BLaER1 (cell line): ENCODE measurements at regions not wholly inside any gene's neighbourhood (a gene's known extent, or its start where the extent isn't known, plus 50 kb on each side); places are given as distances from the start of the nearest gene placed in this dataset.
A peak's percentile ranks its signal among the peaks of the same experiment; 100 is the strongest.

Experiments used
- H3K27ac ChIP-seq: shearing (Covaris generic); formaldehyde crosslinking; 2 replicates; pipeline ENCODE4 v1.8.1; 2022
- H3K27me3 ChIP-seq: shearing (Covaris generic); formaldehyde crosslinking; 2 replicates; pipeline ENCODE4 v1.8.1; 2022
- H3K36me3 ChIP-seq: shearing (Covaris generic); formaldehyde crosslinking; 2 replicates; pipeline ENCODE4 v1.8.1; 2022
- H3K4me1 ChIP-seq: shearing (Covaris generic); formaldehyde crosslinking; 2 replicates; pipeline ENCODE4 v1.8.1; 2022
- H3K4me2 ChIP-seq: shearing (Covaris generic); formaldehyde crosslinking; 2 replicates; pipeline ENCODE4 v1.8.1; 2022
- H3K4me3 ChIP-seq: shearing (Covaris generic); formaldehyde crosslinking; 2 replicates; pipeline ENCODE4 v1.8.1; 2022
- H3K9ac ChIP-seq: shearing (Covaris generic); formaldehyde crosslinking; 2 replicates; pipeline ENCODE4 v1.8.1; 2022
- H3K9me3 ChIP-seq: shearing (Covaris generic); formaldehyde crosslinking; 2 replicates; pipeline ENCODE4 v1.8.1; 2022
- H4K20me1 ChIP-seq: shearing (Covaris generic); formaldehyde crosslinking; 2 replicates; pipeline ENCODE4 v1.8.1; 2022
- Cebpa-rat ChIP-seq: shearing (Covaris generic); IDR thresholded peaks from 2 replicates; pipeline ENCODE4 v1.8.1; 2022

- Histone ChIP-seq H4K20me1 (no peaks in the 10 kb centered on the region), H3K27me3 (no peaks in the 10 kb centered on the region), H3K4me3 (no peak overlapping the region), H3K27ac (no peak overlapping the region), H3K9me3 (peaks cover 5% of the 10 kb centered on the region), H3K4me2 (no peak overlapping the region), H3K4me1 (peaks cover 36% of the 10 kb centered on the region), H3K9ac (no peak overlapping the region), H3K36me3 (no peaks in the 10 kb centered on the region)
- no peak for TF ChIP-seq Cebpa-rat
Observed at GRCh38 chr6:14571001-14571400, 453.4 kb downstream of the CD83 start.

- no peak for TF ChIP-seq Cebpa-rat
- H3K9ac ChIP-seq, result no peak overlapping the region
- H3K9me3 ChIP-seq, result peaks cover 4% of the 10 kb centered on the region; the same call in 1 of the 2 replicates
- no peaks in the 10 kb centered on the region for H4K20me1 ChIP-seq
- H3K4me1 ChIP-seq, result peaks cover 36% of the 10 kb centered on the region
- no peak overlapping the region for H3K4me3 ChIP-seq
- no peaks in the 10 kb centered on the region for H3K36me3 ChIP-seq
- no peaks in the 10 kb centered on the region for H3K27me3 ChIP-seq
- H3K27ac ChIP-seq, result no peak overlapping the region
- H3K4me2 ChIP-seq, result peak overlapping the region; percentile 51
Observed at GRCh38 chr6:14571746-14572145, 454.2 kb downstream of the CD83 start.

GRCh38 chr6:14573267-14573666 lies 455.7 kb downstream of the CD83 start:
- Histone ChIP-seq H3K27ac (no peak overlapping the region), H3K36me3 (no peaks in the 10 kb centered on the region), H3K27me3 (no peaks in the 10 kb centered on the region), H3K4me2 (peak overlapping the region; percentile 69), H3K9ac (no peak overlapping the region), H3K9me3 (peaks cover 4% of the 10 kb centered on the region; the same call in 1 of the 2 replicates), H3K4me1 (peaks cover 36% of the 10 kb centered on the region), H4K20me1 (no peaks in the 10 kb centered on the region), H3K4me3 (no peak overlapping the region)
- no peak for TF ChIP-seq Cebpa-rat

- peaks cover 4% of the 10 kb centered on the region; the same call in 1 of the 2 replicates for H3K9me3 ChIP-seq
- peak overlapping the region; percentile 69 for H3K4me2 ChIP-seq
- no peaks in the 10 kb centered on the region for H3K36me3 ChIP-seq
- H3K9ac ChIP-seq, result no peak overlapping the region
- no peaks in the 10 kb centered on the region for H4K20me1 ChIP-seq
- no peaks in the 10 kb centered on the region for H3K27me3 ChIP-seq
- H3K4me1 ChIP-seq, result peaks cover 36% of the 10 kb centered on the region
- no peak overlapping the region for H3K4me3 ChIP-seq
- TF ChIP-seq Cebpa-rat, result no peak
- H3K27ac ChIP-seq, result no peak overlapping the region
Observed at GRCh38 chr6:14573703-14574290, 456.2 kb downstream of the CD83 start.

GRCh38 chr6:14575961-14576360 lies 458.4 kb downstream of the CD83 start:
- Histone ChIP-seq H3K36me3 (no peaks in the 10 kb centered on the region), H3K9ac (no peak overlapping the region), H3K4me3 (no peak overlapping the region), H3K4me1 (peaks cover 42% of the 10 kb centered on the region), H4K20me1 (no peaks in the 10 kb centered on the region), H3K4me2 (no peak overlapping the region), H3K9me3 (peaks cover 2% of the 10 kb centered on the region; the same call in 1 of the 2 replicates), H3K27me3 (no peaks in the 10 kb centered on the region), H3K27ac (no peak overlapping the region)
- no peak for TF ChIP-seq Cebpa-rat

- Histone ChIP-seq H3K9ac (no peak overlapping the region), H3K4me1 (peaks cover 18% of the 10 kb centered on the region), H4K20me1 (no peaks in the 10 kb centered on the region), H3K4me3 (no peak overlapping the region), H3K27me3 (no peaks in the 10 kb centered on the region), H3K9me3 (0 out of 2 replicates have a peak, but pooled peaks cover 4% of the 10 kb centered on the region), H3K4me2 (no peak overlapping the region; the same call in 1 of the 2 replicates), H3K36me3 (no peaks in the 10 kb centered on the region), H3K27ac (no peak overlapping the region)
- TF ChIP-seq Cebpa-rat, result no peak
Observed at GRCh38 chr6:14578994-14579393, 461.4 kb downstream of the CD83 start.

GRCh38 chr6:14582749-14583148 lies 465.2 kb downstream of the CD83 start:
- Histone ChIP-seq H3K27me3 (no peaks in the 10 kb centered on the region), H3K9me3 (0 out of 2 replicates have a peak, but pooled peaks cover 4% of the 10 kb centered on the region), H4K20me1 (no peaks in the 10 kb centered on the region), H3K36me3 (no peaks in the 10 kb centered on the region), H3K4me1 (peaks cover 8% of the 10 kb centered on the region; the same call in 1 of the 2 replicates), H3K9ac (no peak overlapping the region), H3K4me3 (no peak overlapping the region), H3K27ac (no peak overlapping the region), H3K4me2 (no peak overlapping the region)
- no peak for TF ChIP-seq Cebpa-rat

- H3K9ac ChIP-seq, result no peak overlapping the region
- H4K20me1 ChIP-seq, result no peaks in the 10 kb centered on the region
- no peaks in the 10 kb centered on the region for H3K36me3 ChIP-seq
- H3K27ac ChIP-seq, result no peak overlapping the region
- no peak overlapping the region for H3K4me3 ChIP-seq
- H3K9me3 ChIP-seq, result 0 out of 2 replicates have a peak, but pooled peaks cover 4% of the 10 kb centered on the region
- peaks cover 8% of the 10 kb centered on the region; the same call in 1 of the 2 replicates for H3K4me1 ChIP-seq
- H3K4me2 ChIP-seq, result no peak overlapping the region
- TF ChIP-seq Cebpa-rat, result no peak
- H3K27me3 ChIP-seq, result no peaks in the 10 kb centered on the region
Observed at GRCh38 chr6:14583826-14584225, 466.3 kb downstream of the CD83 start.

- no peaks in the 10 kb centered on the region for H3K36me3 ChIP-seq
- H3K4me1 ChIP-seq, result 0 out of 2 replicates have a peak, but pooled peaks cover 4% of the 10 kb centered on the region
- no peak overlapping the region for H3K4me3 ChIP-seq
- no peak overlapping the region for H3K9ac ChIP-seq
- TF ChIP-seq Cebpa-rat, result no peak
- no peaks in the 10 kb centered on the region for H3K27me3 ChIP-seq
- H3K9me3 ChIP-seq, result 0 out of 2 replicates have a peak, but pooled peaks cover 9% of the 10 kb centered on the region
- no peak overlapping the region for H3K27ac ChIP-seq
- H4K20me1 ChIP-seq, result no peaks in the 10 kb centered on the region
- no peak overlapping the region for H3K4me2 ChIP-seq
Observed at GRCh38 chr6:14584450-14584849, 466.9 kb downstream of the CD83 start.

- Histone ChIP-seq H3K4me1 (no peaks in the 10 kb centered on the region), H3K9ac (no peak overlapping the region), H3K27me3 (no peaks in the 10 kb centered on the region), H3K4me3 (no peak overlapping the region), H3K27ac (no peak overlapping the region), H3K36me3 (no peaks in the 10 kb centered on the region), H3K9me3 (0 out of 2 replicates have a peak, but pooled peaks cover 10% of the 10 kb centered on the region), H3K4me2 (no peak overlapping the region), H4K20me1 (no peaks in the 10 kb centered on the region)
- no peak for TF ChIP-seq Cebpa-rat
Observed at GRCh38 chr6:14585689-14586088, 468.1 kb downstream of the CD83 start.
